KMS-11 (cell line): ENCODE measurements at regions not wholly inside any gene's neighbourhood (a gene's known extent, or its start where the extent isn't known, plus 50 kb on each side); places are given as distances from the start of the nearest gene placed in this dataset.

ENCODE experiments used
- H2AFZ ChIP-seq: fragments of 200-600 bp; sonication (generic); 2 replicates; pipeline ENCODE4 v1.6.1; 2016; ENCODE audit warnings: antibody characterized with exemption, mixed run types, low read depth
- H3K27ac ChIP-seq: fragments of 200-600 bp; sonication (generic); 2 replicates; pipeline ENCODE4 v1.6.1; 2016; ENCODE audit warnings: mild to moderate bottlenecking, mixed run types
- H3K27me3 ChIP-seq: fragments of 200-600 bp; sonication (generic); 2 replicates; pipeline ENCODE4 v1.6.1; 2017; ENCODE audit warnings: mild to moderate bottlenecking, low read depth, mixed run types, moderate library complexity; ENCODE audit not compliant: insufficient read depth
- H3K36me3 ChIP-seq: fragments of 200-600 bp; sonication (generic); 2 replicates; pipeline ENCODE4 v1.6.1; 2017; ENCODE audit warnings: mild to moderate bottlenecking, mixed run types; ENCODE audit not compliant: insufficient read depth
- H3K4me1 ChIP-seq: fragments of 200-600 bp; sonication (generic); 2 replicates; pipeline ENCODE4 v1.6.1; 2016; ENCODE audit warnings: mild to moderate bottlenecking, low read depth, mixed run types; ENCODE audit not compliant: poor library complexity, severe bottlenecking
- H3K4me2 ChIP-seq: fragments of 200-600 bp; sonication (generic); 2 replicates; pipeline ENCODE4 v1.7.0; 2016; ENCODE audit warnings: mild to moderate bottlenecking, mixed run types
- H3K4me3 ChIP-seq: fragments of 200-600 bp; sonication (generic); IDR thresholded peaks from 2 replicates; pipeline ENCODE4 v1.6.1; 2017; ENCODE audit warnings: low read depth, low read length, mixed read lengths; ENCODE audit not compliant: insufficient read depth
- H3K79me2 ChIP-seq: fragments of 200-600 bp; sonication (generic); 2 replicates; pipeline ENCODE4 v1.6.1; 2016; ENCODE audit warnings: low read depth, mixed run types; ENCODE audit not compliant: insufficient read depth
- H3K9ac ChIP-seq: fragments of 200-600 bp; sonication (generic); 2 replicates; pipeline ENCODE4 v1.6.1; 2016; ENCODE audit warnings: mild to moderate bottlenecking, mixed run types
- H4K20me1 ChIP-seq: fragments of 200-600 bp; sonication (generic); 2 replicates; pipeline ENCODE4 v1.6.1; 2016; ENCODE audit warnings: mild to moderate bottlenecking, mixed run types; ENCODE audit not compliant: insufficient read depth
- TF ChIP-seq, protein P1 (sequence below): fragments of 200-600 bp; sonication (generic); conservative IDR thresholded peaks from 2 replicates; pipeline ENCODE4 v1.6.1; 2017; ENCODE audit warnings: low read depth, mild to moderate bottlenecking, antibody characterized with exemption, low read length, moderate library complexity, mixed read lengths

DNA sequence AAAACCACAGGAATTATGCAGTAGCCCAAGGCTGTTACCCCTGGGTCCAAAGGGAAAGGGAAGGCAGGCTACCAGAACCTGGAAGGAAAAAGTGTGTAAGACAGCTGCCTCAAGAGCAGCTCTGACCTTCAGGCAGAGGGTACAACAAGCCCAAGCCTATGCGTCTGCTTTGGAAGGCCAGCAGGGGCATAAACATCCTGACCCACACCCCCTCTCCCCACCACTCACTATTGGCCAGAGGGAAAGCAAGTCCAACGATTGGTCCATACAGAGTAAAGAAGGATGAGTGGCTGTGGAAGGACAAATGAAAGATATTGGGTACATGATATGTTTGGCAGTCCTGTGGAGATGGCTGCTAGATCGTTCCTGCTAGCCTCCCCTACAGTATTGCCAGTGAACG is 227.6 kb upstream of the HNRNPA3 start:
- H3K4me1 ChIP-seq: peaks cover 11% of the 10 kb centered on the region
- TF ChIP-seq, protein P1, sequence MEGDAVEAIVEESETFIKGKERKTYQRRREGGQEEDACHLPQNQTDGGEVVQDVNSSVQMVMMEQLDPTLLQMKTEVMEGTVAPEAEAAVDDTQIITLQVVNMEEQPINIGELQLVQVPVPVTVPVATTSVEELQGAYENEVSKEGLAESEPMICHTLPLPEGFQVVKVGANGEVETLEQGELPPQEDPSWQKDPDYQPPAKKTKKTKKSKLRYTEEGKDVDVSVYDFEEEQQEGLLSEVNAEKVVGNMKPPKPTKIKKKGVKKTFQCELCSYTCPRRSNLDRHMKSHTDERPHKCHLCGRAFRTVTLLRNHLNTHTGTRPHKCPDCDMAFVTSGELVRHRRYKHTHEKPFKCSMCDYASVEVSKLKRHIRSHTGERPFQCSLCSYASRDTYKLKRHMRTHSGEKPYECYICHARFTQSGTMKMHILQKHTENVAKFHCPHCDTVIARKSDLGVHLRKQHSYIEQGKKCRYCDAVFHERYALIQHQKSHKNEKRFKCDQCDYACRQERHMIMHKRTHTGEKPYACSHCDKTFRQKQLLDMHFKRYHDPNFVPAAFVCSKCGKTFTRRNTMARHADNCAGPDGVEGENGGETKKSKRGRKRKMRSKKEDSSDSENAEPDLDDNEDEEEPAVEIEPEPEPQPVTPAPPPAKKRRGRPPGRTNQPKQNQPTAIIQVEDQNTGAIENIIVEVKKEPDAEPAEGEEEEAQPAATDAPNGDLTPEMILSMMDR: no peak
- H3K79me2 ChIP-seq: no peaks in the 10 kb centered on the region
- no peak overlapping the region for H3K27ac ChIP-seq
- H4K20me1 ChIP-seq: no peaks in the 10 kb centered on the region
- H3K36me3 ChIP-seq: no peaks in the 10 kb centered on the region
- H3K9ac ChIP-seq: no peak overlapping the region
- H3K4me3 ChIP-seq: no peak overlapping the region
- H3K27me3 ChIP-seq: no peaks in the 10 kb centered on the region
- no peak overlapping the region for H3K4me2 ChIP-seq
- no peak overlapping the region for H2AFZ ChIP-seq

DNA sequence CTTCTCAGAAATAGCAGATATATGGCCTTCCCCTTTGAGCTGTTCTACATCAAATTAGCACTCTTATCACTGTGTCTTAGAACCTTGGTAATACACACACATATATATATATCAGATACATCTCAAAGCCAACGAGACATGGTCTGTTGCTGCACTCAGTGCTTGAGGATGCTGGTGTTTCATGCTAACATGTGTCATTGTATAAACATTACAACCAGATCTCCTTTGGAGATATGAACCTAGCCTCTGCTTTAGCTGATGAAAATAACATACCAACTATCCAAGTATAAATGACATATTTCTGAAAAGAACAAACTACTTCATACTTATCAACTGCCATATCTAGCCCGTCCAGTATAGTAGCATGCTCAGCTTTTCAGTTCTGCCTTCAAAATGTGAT is 226.7 kb upstream of the HNRNPA3 start:
- H3K27me3 ChIP-seq: no peaks in the 10 kb centered on the region
- H3K4me2 ChIP-seq: no peak overlapping the region
- H3K36me3 ChIP-seq: no peaks in the 10 kb centered on the region
- H4K20me1 ChIP-seq: no peaks in the 10 kb centered on the region
- no peak overlapping the region for H3K27ac ChIP-seq
- peaks cover 2% of the 10 kb centered on the region for H3K4me1 ChIP-seq
- H3K9ac ChIP-seq: no peak overlapping the region
- H2AFZ ChIP-seq: no peak overlapping the region
- TF ChIP-seq, protein P1: no peak
- no peak overlapping the region for H3K4me3 ChIP-seq
- no peaks in the 10 kb centered on the region for H3K79me2 ChIP-seq

DNA sequence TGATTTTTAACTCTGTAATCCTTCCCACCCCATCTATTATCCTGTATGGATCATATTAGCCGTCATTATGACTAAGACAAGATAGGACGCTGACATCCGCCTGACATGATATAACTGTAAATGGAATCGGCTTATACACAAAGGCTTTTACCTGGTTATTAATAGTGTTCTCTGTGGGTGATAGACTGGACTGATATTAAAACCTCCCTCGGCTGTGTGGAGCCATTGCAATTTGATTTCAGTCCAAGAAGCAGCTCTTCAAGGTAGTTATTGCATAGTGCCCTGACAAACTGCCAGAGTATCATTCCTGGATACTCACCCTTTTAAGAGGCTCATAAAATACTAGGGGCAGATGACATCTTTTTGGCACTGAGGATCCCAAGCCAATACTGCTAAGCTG is 226.1 kb upstream of the HNRNPA3 start:
- Histone ChIP-seq H3K4me1 (no peaks in the 10 kb centered on the region), H3K79me2 (no peaks in the 10 kb centered on the region), H3K27me3 (no peaks in the 10 kb centered on the region), H4K20me1 (no peaks in the 10 kb centered on the region), H3K9ac (no peak overlapping the region), H3K36me3 (no peaks in the 10 kb centered on the region), H3K4me3 (no peak overlapping the region), H3K4me2 (no peak overlapping the region), H2AFZ (no peak overlapping the region), H3K27ac (no peak overlapping the region)
- TF ChIP-seq, protein P1: no peak

DNA sequence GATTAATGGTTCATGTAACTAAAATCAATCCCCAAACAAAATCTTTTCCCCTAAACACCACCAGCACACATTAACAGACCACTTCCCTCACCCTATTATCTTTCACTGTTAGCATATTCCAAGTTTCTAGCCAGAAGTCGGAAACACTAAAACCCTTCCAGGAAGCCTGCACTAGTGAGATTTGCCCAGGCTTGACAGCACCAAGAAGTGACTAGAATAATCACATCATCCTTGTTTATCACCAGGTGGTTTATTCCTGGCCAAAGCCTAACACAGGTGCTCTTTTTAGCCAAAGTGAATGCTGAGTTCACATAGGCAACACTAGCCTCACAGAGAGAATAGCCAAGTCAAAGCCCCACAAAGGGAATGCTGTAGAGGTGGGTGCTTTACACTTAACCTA is 221.2 kb upstream of the HNRNPA3 start:
- Histone ChIP-seq H3K36me3 (no peaks in the 10 kb centered on the region), H2AFZ (no peak overlapping the region), H3K27ac (no peak overlapping the region), H3K4me1 (no peaks in the 10 kb centered on the region), H3K4me2 (no peak overlapping the region), H4K20me1 (no peaks in the 10 kb centered on the region), H3K9ac (no peak overlapping the region), H3K4me3 (no peak overlapping the region), H3K27me3 (no peaks in the 10 kb centered on the region), H3K79me2 (no peaks in the 10 kb centered on the region)
- TF ChIP-seq, protein P1: no peak
